ENCODE measurements at regions not wholly inside any gene's neighbourhood (a gene's known extent, or its start where the extent isn't known, plus 50 kb on each side); places are given as distances from the start of the nearest gene placed in this dataset.

DNA sequence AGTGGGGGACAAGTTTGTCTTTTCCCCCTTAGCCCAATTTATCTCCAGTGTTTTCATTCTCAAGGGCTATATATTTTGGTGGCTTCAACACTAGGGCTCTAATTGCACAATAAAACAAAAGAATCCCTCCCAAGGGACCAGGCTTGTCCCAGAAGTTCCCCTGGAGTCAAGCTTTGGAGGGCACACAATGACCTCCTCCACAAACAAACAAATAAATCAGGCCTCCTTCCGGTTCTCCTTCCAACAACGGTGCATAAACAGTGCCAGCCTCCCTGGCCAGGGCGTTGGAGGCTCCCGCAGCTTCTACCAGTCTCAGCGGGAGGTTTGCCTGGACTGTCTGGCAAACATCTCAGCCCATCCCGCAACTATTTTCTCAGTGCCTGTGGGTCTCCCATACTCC, 188.0 kb upstream of the FOXF1 start:
- no peak overlapping the region for H3K27ac Mint-ChIP-seq
- no peak overlapping the region for H3K4me3 Mint-ChIP-seq
- peaks cover 3% of the 10 kb centered on the region for H3K9me3 ChIP-seq (ENCODE audit: control insufficient read depth, low read length)
- no peak overlapping the region for H3K9ac ChIP-seq (ENCODE audit: extremely low read depth, low read length, poor library complexity, severe bottlenecking)
- WGBS, 2 experiments (ENCODE audit: insufficient coverage in 1 of 2, insufficient read length in 1 of 2) = 87 to 90% methylated on average over 2 to 6 of the region's 6 CpGs
- H3K4me3 ChIP-seq (ENCODE audit: low read length) = no peak overlapping the region
- H3K27ac ChIP-seq (ENCODE audit: low read depth, low read length) = no peak overlapping the region
- H3K4me1 ChIP-seq (ENCODE audit: control insufficient read depth, insufficient read depth, low read length) = no peaks in the 10 kb centered on the region
- peaks cover 9% of the 10 kb centered on the region for H3K9me3 Mint-ChIP-seq
- peaks cover 49% of the 10 kb centered on the region for H3K27me3 Mint-ChIP-seq (ENCODE audit: insufficient read depth)
- no peak for DNase-seq
- H3K36me3 Mint-ChIP-seq (ENCODE audit: low read depth) = no peaks in the 10 kb centered on the region
- peaks cover 5% of the 10 kb centered on the region for H3K4me1 Mint-ChIP-seq
- TF ChIP-seq, protein P1, sequence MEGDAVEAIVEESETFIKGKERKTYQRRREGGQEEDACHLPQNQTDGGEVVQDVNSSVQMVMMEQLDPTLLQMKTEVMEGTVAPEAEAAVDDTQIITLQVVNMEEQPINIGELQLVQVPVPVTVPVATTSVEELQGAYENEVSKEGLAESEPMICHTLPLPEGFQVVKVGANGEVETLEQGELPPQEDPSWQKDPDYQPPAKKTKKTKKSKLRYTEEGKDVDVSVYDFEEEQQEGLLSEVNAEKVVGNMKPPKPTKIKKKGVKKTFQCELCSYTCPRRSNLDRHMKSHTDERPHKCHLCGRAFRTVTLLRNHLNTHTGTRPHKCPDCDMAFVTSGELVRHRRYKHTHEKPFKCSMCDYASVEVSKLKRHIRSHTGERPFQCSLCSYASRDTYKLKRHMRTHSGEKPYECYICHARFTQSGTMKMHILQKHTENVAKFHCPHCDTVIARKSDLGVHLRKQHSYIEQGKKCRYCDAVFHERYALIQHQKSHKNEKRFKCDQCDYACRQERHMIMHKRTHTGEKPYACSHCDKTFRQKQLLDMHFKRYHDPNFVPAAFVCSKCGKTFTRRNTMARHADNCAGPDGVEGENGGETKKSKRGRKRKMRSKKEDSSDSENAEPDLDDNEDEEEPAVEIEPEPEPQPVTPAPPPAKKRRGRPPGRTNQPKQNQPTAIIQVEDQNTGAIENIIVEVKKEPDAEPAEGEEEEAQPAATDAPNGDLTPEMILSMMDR (conservative IDR thresholded peaks at IDR 0.05) = no peak
- peaks cover 23% of the 10 kb centered on the region for H3K27me3 ChIP-seq (ENCODE audit: control insufficient read depth, insufficient read depth, low read length, poor library complexity, severe bottlenecking)
- H3K36me3 ChIP-seq (ENCODE audit: control insufficient read depth, insufficient read depth, low read length) = no peaks in the 10 kb centered on the region

DNA sequence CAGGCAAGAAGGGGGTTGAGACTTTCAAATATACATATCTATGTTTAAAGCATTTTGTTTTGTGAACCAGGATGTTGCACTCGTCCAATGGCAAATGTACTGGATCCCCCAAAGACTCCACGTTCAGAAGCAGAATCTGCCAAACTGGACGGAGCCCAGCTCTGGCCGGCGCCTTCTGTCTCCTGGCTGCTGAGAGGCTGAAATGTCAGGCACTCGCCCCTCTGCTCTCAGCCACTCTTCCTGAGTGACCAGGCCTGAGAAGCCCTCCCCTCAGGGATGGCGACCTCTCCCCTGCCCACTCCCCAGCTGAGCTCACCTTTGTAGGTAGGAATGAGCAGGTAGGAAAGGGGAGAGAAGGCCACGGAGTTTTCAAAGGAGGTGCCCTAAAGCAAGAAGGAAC, 187.5 kb upstream of the FOXF1 start:
- Mint-ChIP-seq H3K4me3 (no peak overlapping the region), H3K9me3 (peaks cover 9% of the 10 kb centered on the region), H3K27me3 (ENCODE audit: insufficient read depth) (peaks cover 48% of the 10 kb centered on the region), H3K27ac (no peak overlapping the region), H3K36me3 (ENCODE audit: low read depth) (no peaks in the 10 kb centered on the region), H3K4me1 (peaks cover 5% of the 10 kb centered on the region)
- H3K27me3 ChIP-seq (ENCODE audit: control insufficient read depth, insufficient read depth, low read length, poor library complexity, severe bottlenecking) = peaks cover 23% of the 10 kb centered on the region
- H3K36me3 ChIP-seq (ENCODE audit: control insufficient read depth, insufficient read depth, low read length) = no peaks in the 10 kb centered on the region
- H3K27ac ChIP-seq (ENCODE audit: low read depth, low read length) = no peak overlapping the region
- H3K4me1 ChIP-seq (ENCODE audit: control insufficient read depth, insufficient read depth, low read length) = no peaks in the 10 kb centered on the region
- no peak overlapping the region for H3K9ac ChIP-seq (ENCODE audit: extremely low read depth, low read length, poor library complexity, severe bottlenecking)
- H3K9me3 ChIP-seq (ENCODE audit: control insufficient read depth, low read length) = peaks cover 3% of the 10 kb centered on the region
- H3K4me3 ChIP-seq (ENCODE audit: low read length) = no peak overlapping the region
- WGBS, 2 experiments (ENCODE audit: insufficient coverage in 1 of 2, insufficient read length in 1 of 2) = 86 to 87% methylated on average over 5 to 8 of the region's 8 CpGs
- TF ChIP-seq, protein P1 (conservative IDR thresholded peaks at IDR 0.05) = no peak
- DNase-seq = no peak

- Mint-ChIP-seq H3K36me3 (ENCODE audit: low read depth) (no peaks in the 10 kb centered on the region), H3K27me3 (ENCODE audit: insufficient read depth) (peaks cover 48% of the 10 kb centered on the region), H3K9me3 (peaks cover 9% of the 10 kb centered on the region), H3K4me3 (no peak overlapping the region), H3K27ac (no peak overlapping the region), H3K4me1 (peaks cover 5% of the 10 kb centered on the region)
- H3K4me1 ChIP-seq (ENCODE audit: control insufficient read depth, insufficient read depth, low read length) = no peaks in the 10 kb centered on the region
- 91 to 92% methylated on average over 13 to 18 of the region's 18 CpGs for WGBS, 2 experiments (ENCODE audit: insufficient coverage in 1 of 2, insufficient read length in 1 of 2)
- peaks cover 29% of the 10 kb centered on the region for H3K27me3 ChIP-seq (ENCODE audit: control insufficient read depth, insufficient read depth, low read length, poor library complexity, severe bottlenecking)
- TF ChIP-seq, protein P1 (conservative IDR thresholded peaks at IDR 0.05) = no peak
- H3K27ac ChIP-seq (ENCODE audit: low read depth, low read length) = no peak overlapping the region
- no peaks in the 10 kb centered on the region for H3K36me3 ChIP-seq (ENCODE audit: control insufficient read depth, insufficient read depth, low read length)
- H3K9ac ChIP-seq (ENCODE audit: extremely low read depth, low read length, poor library complexity, severe bottlenecking) = no peak overlapping the region
- no peak for DNase-seq
- peaks cover 3% of the 10 kb centered on the region for H3K9me3 ChIP-seq (ENCODE audit: control insufficient read depth, low read length)
- H3K4me3 ChIP-seq (ENCODE audit: low read length) = no peak overlapping the region
These were observed 186.0 kb upstream of the FOXF1 start for GRCh38 chr16:86324320-86324719.

All from endodermal cell (in vitro differentiated cells).